Right lobe of liver (tissue), 4 donors: ENCODE measurements at regions not wholly inside any gene's neighbourhood (a gene's known extent, or its start where the extent isn't known, plus 50 kb on each side); places are given as distances from the start of the nearest gene placed in this dataset.

Experiments used
- POLR2A ChIP-seq: fragments of 450-650 bp; IDR thresholded peaks from one replicate; pipeline ENCODE4 v1.6.1; 2017; ENCODE audit warnings: antibody characterized with exemption, mild to moderate bottlenecking
- TF ChIP-seq, protein P1 (sequence below), 4 donors: fragments of 200-600 bp in 3 of 4; fragments of 450-650 bp in 1 of 4; IDR thresholded peaks; one replicate each; pipeline versions ENCODE4 v1.5.1 to v1.8.0; 2016 to 2022; ENCODE audit warnings: antibody characterized with exemption in 4 of 4, mild to moderate bottlenecking in 2 of 4
- donor health status: DM: no; HTN: no; CAD: no.
- donor health status: DM: no; HTN: no; CAD: no.
- donor health status: DM: no; HTN: yes; CAD: no.

DNA sequence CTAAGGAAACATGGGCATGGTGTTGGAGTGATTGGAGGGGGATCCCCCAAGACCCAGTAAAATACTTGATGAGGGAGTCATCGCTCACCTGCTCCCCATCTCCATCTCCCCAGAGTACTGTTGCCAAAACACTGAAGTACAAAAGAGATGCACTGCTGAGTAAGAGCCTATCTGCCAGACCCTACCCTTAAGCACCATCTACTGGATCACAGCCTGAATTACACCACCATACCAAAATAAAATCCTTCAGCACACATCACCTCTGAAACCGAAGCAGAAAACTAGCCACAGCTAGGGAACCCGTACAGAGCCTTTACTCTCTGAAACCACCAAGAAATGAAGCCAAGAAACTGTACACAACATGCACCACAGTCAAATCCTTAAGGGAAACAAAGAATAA is 466.3 kb upstream of the ACTRT1 start:
- TF ChIP-seq, protein P1, sequence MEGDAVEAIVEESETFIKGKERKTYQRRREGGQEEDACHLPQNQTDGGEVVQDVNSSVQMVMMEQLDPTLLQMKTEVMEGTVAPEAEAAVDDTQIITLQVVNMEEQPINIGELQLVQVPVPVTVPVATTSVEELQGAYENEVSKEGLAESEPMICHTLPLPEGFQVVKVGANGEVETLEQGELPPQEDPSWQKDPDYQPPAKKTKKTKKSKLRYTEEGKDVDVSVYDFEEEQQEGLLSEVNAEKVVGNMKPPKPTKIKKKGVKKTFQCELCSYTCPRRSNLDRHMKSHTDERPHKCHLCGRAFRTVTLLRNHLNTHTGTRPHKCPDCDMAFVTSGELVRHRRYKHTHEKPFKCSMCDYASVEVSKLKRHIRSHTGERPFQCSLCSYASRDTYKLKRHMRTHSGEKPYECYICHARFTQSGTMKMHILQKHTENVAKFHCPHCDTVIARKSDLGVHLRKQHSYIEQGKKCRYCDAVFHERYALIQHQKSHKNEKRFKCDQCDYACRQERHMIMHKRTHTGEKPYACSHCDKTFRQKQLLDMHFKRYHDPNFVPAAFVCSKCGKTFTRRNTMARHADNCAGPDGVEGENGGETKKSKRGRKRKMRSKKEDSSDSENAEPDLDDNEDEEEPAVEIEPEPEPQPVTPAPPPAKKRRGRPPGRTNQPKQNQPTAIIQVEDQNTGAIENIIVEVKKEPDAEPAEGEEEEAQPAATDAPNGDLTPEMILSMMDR (IDR thresholded peaks at IDR 0.05), result peak; percentile 38 to 54 (median 44)
- TF ChIP-seq POLR2A, result no peak
